MM.1S (cell line): ENCODE measurements at regions not wholly inside any gene's neighbourhood (a gene's known extent, or its start where the extent isn't known, plus 50 kb on each side); places are given as distances from the start of the nearest gene placed in this dataset.

Experiments
- DNase-seq: peaks from one replicate; pipeline ENCODE4 v3.0.0-alpha.2; 2015
- H2AFZ ChIP-seq: fragments of 300-600 bp; sonication (generic); 2 replicates; pipeline ENCODE4 v1.6.0; 2016; ENCODE audit warnings: antibody characterized with exemption, low read length
- H3F3A ChIP-seq: fragments of 300-600 bp; sonication (generic); 2 replicates; pipeline ENCODE4 v1.6.1; 2016; ENCODE audit warnings: mild to moderate bottlenecking, antibody characterized with exemption, low read length, moderate library complexity, mixed read lengths; ENCODE audit not compliant: insufficient read depth
- H3K27ac ChIP-seq: fragments of 300-600 bp; sonication (generic); 2 replicates; pipeline ENCODE4 v1.5.1; 2016; ENCODE audit warnings: mild to moderate bottlenecking, low read length
- H3K27me3 ChIP-seq: fragments of 300-600 bp; sonication (generic); replicated peaks from 2 replicates; pipeline ENCODE4 v1.6.0; 2016; ENCODE audit warnings: low read length; ENCODE audit not compliant: insufficient read depth
- H3K36me3 ChIP-seq: fragments of 300-600 bp; sonication (generic); replicated peaks from 2 replicates; pipeline ENCODE4 v1.6.1; 2016; ENCODE audit warnings: mild to moderate bottlenecking, low read length, mixed read lengths; ENCODE audit not compliant: insufficient read depth
- H3K4me1 ChIP-seq: fragments of 300-600 bp; sonication (generic); 2 replicates; pipeline ENCODE4 v1.6.1; 2016; ENCODE audit warnings: low read length, mixed read lengths
- H3K4me2 ChIP-seq: fragments of 300-600 bp; sonication (generic); 2 replicates; pipeline ENCODE4 v1.6.0; 2016; ENCODE audit warnings: low read depth, low read length
- H3K4me3 ChIP-seq: fragments of 300-600 bp; sonication (generic); 2 replicates; pipeline ENCODE4 v1.5.1; 2016; ENCODE audit warnings: low read length, mixed read lengths
- H3K79me2 ChIP-seq: fragments of 300-600 bp; sonication (generic); 2 replicates; pipeline ENCODE4 v1.6.1; 2016; ENCODE audit warnings: mixed run types, low read length, mixed read lengths
- H3K9ac ChIP-seq: fragments of 300-600 bp; sonication (generic); 2 replicates; pipeline ENCODE4 v1.6.1; 2016; ENCODE audit warnings: low read length, mixed read lengths
- H3K9me2 ChIP-seq: fragments of 300-600 bp; sonication (generic); replicated peaks from 2 replicates; pipeline ENCODE4 v1.6.1; 2016; ENCODE audit warnings: mild to moderate bottlenecking, low read length, mixed read lengths; ENCODE audit not compliant: insufficient read depth
- H3K9me3 ChIP-seq: fragments of 300-600 bp; sonication (generic); replicated peaks from 2 replicates; pipeline ENCODE4 v1.6.1; 2016; ENCODE audit warnings: mild to moderate bottlenecking, low read length, mixed read lengths; ENCODE audit not compliant: insufficient read depth
- H4K20me1 ChIP-seq: fragments of 300-600 bp; sonication (generic); 2 replicates; pipeline ENCODE4 v1.6.1; 2016; ENCODE audit warnings: mild to moderate bottlenecking, low read length, moderate library complexity, mixed read lengths; ENCODE audit not compliant: insufficient read depth
- CTCF ChIP-seq: fragments of 300-600 bp; sonication (generic); IDR thresholded peaks from 2 replicates; pipeline ENCODE4 v1.5.1; 2016; ENCODE audit warnings: antibody characterized with exemption, low read length, mixed read lengths
- EZH2 ChIP-seq: fragments of 300-600 bp; sonication (generic); optimal IDR thresholded peaks from 2 replicates; pipeline ENCODE3; 2017; ENCODE audit warnings: low read depth, mild to moderate bottlenecking, antibody characterized with exemption, low read length, mixed read lengths
- EZH2phosphoT487 ChIP-seq: fragments of 300-600 bp; sonication (generic); IDR thresholded peaks from 2 replicates; pipeline ENCODE4 v1.6.1; 2018; ENCODE audit warnings: antibody characterized with exemption, low read length

- Histone ChIP-seq H3K9ac (no peak overlapping the region), H3K4me1 (no peaks in the 10 kb centered on the region)
Observed at GRCh38 chr1:221292652-221293051, 413.4 kb downstream of the HLX start.

GRCh38 chr1:221294242-221294641 lies 415.0 kb downstream of the HLX start:
- Histone ChIP-seq H3K27me3 (no peaks in the 10 kb centered on the region), H3K9me2 (no peaks in the 10 kb centered on the region), H3K79me2 (no peaks in the 10 kb centered on the region), H3K27ac (no peak overlapping the region), H3F3A (no peaks in the 10 kb centered on the region), H3K36me3 (no peaks in the 10 kb centered on the region), H3K9me3 (no peaks in the 10 kb centered on the region), H3K4me3 (no peak overlapping the region), H3K9ac (no peak overlapping the region), H3K4me2 (no peak overlapping the region), H4K20me1 (no peaks in the 10 kb centered on the region), H3K4me1 (no peaks in the 10 kb centered on the region), H2AFZ (no peak overlapping the region)
- TF ChIP-seq EZH2phosphoT487 (no peak), EZH2 (no peak), CTCF (no peak)
- DNase-seq = no peak

More at GRCh38 chr1:221292652-221293051, 413.4 kb downstream of the HLX start:
- Histone ChIP-seq H3K27ac (no peak overlapping the region), H3K9me3 (no peaks in the 10 kb centered on the region), H3K27me3 (no peaks in the 10 kb centered on the region), H4K20me1 (no peaks in the 10 kb centered on the region), H3K36me3 (no peaks in the 10 kb centered on the region), H3F3A (no peaks in the 10 kb centered on the region), H3K9me2 (no peaks in the 10 kb centered on the region), H3K4me3 (no peak overlapping the region), H3K79me2 (no peaks in the 10 kb centered on the region), H2AFZ (no peak overlapping the region), H3K4me2 (no peak overlapping the region)
- TF ChIP-seq CTCF (no peak), EZH2 (no peak), EZH2phosphoT487 (no peak)
- no peak for DNase-seq

GRCh38 chr1:221302357-221302756 lies 423.1 kb downstream of the HLX start:
- no peak overlapping the region for H3K27ac ChIP-seq
- no peaks in the 10 kb centered on the region for H3K4me1 ChIP-seq
- no peaks in the 10 kb centered on the region for H4K20me1 ChIP-seq
- no peak for TF ChIP-seq EZH2phosphoT487
- H3K9me3 ChIP-seq = no peaks in the 10 kb centered on the region
- no peaks in the 10 kb centered on the region for H3F3A ChIP-seq
- no peaks in the 10 kb centered on the region for H3K79me2 ChIP-seq
- H3K9me2 ChIP-seq = no peaks in the 10 kb centered on the region
- H3K9ac ChIP-seq = no peak overlapping the region
- DNase-seq = no peak
- no peak overlapping the region for H3K4me3 ChIP-seq
- H3K4me2 ChIP-seq = no peak overlapping the region
- no peaks in the 10 kb centered on the region for H3K27me3 ChIP-seq
- no peaks in the 10 kb centered on the region for H3K36me3 ChIP-seq
- H2AFZ ChIP-seq = no peak overlapping the region

GRCh38 chr1:221302810-221303209 lies 423.6 kb downstream of the HLX start:
- no peak for DNase-seq
- Histone ChIP-seq H3K9me3 (no peaks in the 10 kb centered on the region), H2AFZ (no peak overlapping the region), H3K79me2 (no peaks in the 10 kb centered on the region), H3K27ac (no peak overlapping the region), H3K9ac (no peak overlapping the region), H3K36me3 (no peaks in the 10 kb centered on the region), H3K4me3 (no peak overlapping the region), H3K9me2 (no peaks in the 10 kb centered on the region), H3K4me1 (no peaks in the 10 kb centered on the region), H3F3A (no peaks in the 10 kb centered on the region), H3K27me3 (no peaks in the 10 kb centered on the region), H3K4me2 (no peak overlapping the region), H4K20me1 (no peaks in the 10 kb centered on the region)
- no peak for TF ChIP-seq CTCF
- no peak for TF ChIP-seq EZH2phosphoT487
- TF ChIP-seq EZH2 = no peak
